ENCODE measurements at regions not wholly inside any gene's neighbourhood (a gene's known extent, or its start where the extent isn't known, plus 50 kb on each side); places are given as distances from the start of the nearest gene placed in this dataset.
A peak's percentile ranks its signal among the peaks of the same experiment; 100 is the strongest.

- no peak for TF ChIP-seq CTCF (conservative IDR thresholded peaks at IDR 0.05; ENCODE audit: control insufficient read depth, insufficient read depth, low read depth, low read length)
- DNase-seq (ENCODE audit: low read depth) = no peak
- H3K4me3 ChIP-seq (ENCODE audit: control insufficient read depth, low read depth, low read length) = no peak overlapping the region
Measured at GRCh38 chr5:159784993-159785392, 131.3 kb upstream of the ADRA1B start.

GRCh38 chr5:159785656-159786055 lies 130.6 kb upstream of the ADRA1B start:
- no peak for TF ChIP-seq CTCF (conservative IDR thresholded peaks at IDR 0.05; ENCODE audit: control insufficient read depth, insufficient read depth, low read depth, low read length)
- DNase-seq (ENCODE audit: low read depth) = peak; percentile 67
- H3K4me3 ChIP-seq (ENCODE audit: control insufficient read depth, low read depth, low read length) = no peak overlapping the region

GRCh38 chr5:159786201-159786600 lies 130.1 kb upstream of the ADRA1B start:
- no peak for TF ChIP-seq CTCF (conservative IDR thresholded peaks at IDR 0.05; ENCODE audit: control insufficient read depth, insufficient read depth, low read depth, low read length)
- no peak for DNase-seq (ENCODE audit: low read depth)

GRCh38 chr5:159786901-159787691 lies 129.2 kb upstream of the ADRA1B start:
- no peak overlapping the region for H3K4me3 ChIP-seq (ENCODE audit: control insufficient read depth, low read depth, low read length)
- peak; percentile 98 for DNase-seq (ENCODE audit: low read depth)
- no peak for TF ChIP-seq CTCF (conservative IDR thresholded peaks at IDR 0.05; ENCODE audit: control insufficient read depth, insufficient read depth, low read depth, low read length)

More at GRCh38 chr5:159786201-159786600, 130.1 kb upstream of the ADRA1B start:
- H3K4me3 ChIP-seq (ENCODE audit: control insufficient read depth, low read depth, low read length) = no peak overlapping the region

GRCh38 chr5:159787837-159788236 lies 128.4 kb upstream of the ADRA1B start:
- TF ChIP-seq CTCF (conservative IDR thresholded peaks at IDR 0.05; ENCODE audit: control insufficient read depth, insufficient read depth, low read depth, low read length) = no peak
- peak; percentile 59 for DNase-seq (ENCODE audit: low read depth)
- H3K4me3 ChIP-seq (ENCODE audit: control insufficient read depth, low read depth, low read length) = no peak overlapping the region

GRCh38 chr5:159788835-159789331 lies 127.4 kb upstream of the ADRA1B start:
- no peak for TF ChIP-seq CTCF (conservative IDR thresholded peaks at IDR 0.05; ENCODE audit: control insufficient read depth, insufficient read depth, low read depth, low read length)
- no peak overlapping the region for H3K4me3 ChIP-seq (ENCODE audit: control insufficient read depth, low read depth, low read length)
- DNase-seq (ENCODE audit: low read depth) = no peak

Measured in fibroblast of mammary gland (primary cell).